Fibroblast of skin of scalp (primary cell): ENCODE measurements at regions not wholly inside any gene's neighbourhood (a gene's known extent, or its start where the extent isn't known, plus 50 kb on each side); places are given as distances from the start of the nearest gene placed in this dataset.
"Not testable (repeated sequence)": the region's sequence is repeated elsewhere in the genome, so short reads cannot be mapped to it uniquely, and the experiment has no call there.

Experiments
- DNase-seq: peaks from one replicate; pipeline ENCODE4 v3.0.0-alpha.2; 2013

DNA sequence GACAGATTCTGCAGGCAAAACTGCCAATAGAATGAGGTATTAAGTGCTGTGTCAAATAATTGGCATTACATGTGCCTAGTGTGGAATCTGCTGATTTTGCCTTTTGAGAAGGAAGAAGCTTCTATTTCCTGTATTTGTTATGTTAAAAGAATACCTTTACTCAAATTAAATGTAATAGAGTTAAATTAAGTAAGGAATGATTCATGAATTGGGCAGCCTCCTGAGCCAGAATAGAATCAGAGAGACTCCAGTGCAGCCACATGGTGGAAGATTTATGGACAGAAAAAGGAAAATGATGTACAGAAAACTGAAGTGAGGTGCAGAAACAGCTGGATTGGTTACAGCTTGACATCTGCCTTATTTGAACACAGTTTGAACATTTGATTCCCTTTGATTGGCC, 464.4 kb upstream of the SEMA6A start:
- DNase-seq: no peak

DNA sequence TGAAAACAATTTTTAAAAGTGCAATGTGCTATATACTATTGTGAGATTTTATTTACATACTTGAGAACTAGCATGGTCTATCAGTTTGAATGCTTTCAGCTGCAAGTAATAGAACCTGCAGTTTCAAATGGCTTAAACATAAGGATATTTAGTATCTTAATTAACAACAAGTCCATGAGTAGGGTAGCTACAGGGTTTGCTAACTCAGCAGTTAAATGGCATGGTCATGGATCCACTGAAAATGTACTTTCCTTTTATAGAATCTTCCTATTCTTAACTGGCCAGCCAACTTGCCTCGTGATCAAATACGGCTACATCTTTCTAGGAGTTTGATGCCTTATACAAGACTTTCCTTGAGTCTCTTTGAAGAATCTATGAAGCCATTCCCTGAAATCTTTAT, 452.8 kb upstream of the SEMA6A start:
- no peak for DNase-seq

DNA sequence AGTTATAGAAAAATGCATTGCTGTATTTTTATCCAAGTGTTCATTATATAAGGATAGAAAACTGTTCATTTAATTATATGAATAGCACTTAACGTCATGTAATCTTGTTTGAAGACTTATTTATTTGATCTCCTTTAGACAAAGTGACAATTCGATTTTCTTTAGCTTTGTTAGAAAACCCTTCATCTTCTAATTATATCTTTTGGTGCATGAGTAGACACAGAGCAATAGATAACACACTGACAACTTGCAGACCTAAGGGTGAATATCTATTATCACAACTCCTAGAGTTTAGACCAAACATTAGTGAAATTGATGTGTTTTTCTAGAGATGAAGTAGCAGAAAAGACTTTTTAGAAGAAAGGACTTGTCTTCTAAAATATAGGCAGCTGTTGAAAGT, 446.4 kb upstream of the SEMA6A start:
- DNase-seq: no peak

DNA sequence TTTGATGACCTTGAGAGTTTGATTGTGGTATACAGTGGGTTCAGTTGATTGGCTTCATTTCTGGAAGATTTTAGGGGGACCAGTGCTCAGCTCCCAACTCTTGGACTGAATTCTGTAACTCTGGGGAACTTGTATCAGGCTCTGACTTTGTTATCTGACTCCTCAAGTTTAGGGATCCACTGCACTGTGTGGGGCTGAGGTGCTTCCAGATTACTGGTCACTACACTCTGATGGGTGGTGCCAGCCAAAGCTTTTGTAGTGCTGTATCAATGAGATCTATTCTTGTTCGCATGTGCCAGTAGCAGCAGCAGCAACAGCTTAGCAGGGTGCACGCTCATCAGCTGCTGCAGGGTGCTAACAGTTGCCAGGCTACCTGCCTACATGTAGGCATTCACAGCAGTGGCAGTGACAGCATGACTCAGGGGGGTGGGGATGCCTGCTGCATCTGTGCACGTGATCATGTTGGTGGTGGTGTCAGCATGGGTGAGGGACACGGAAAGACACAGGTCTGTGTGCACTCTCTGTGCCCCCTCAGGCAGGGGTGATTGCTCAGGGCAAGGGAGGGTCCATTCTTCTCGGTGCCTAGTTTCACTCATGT, 438.8 kb upstream of the SEMA6A start:
- no peak for DNase-seq

DNA sequence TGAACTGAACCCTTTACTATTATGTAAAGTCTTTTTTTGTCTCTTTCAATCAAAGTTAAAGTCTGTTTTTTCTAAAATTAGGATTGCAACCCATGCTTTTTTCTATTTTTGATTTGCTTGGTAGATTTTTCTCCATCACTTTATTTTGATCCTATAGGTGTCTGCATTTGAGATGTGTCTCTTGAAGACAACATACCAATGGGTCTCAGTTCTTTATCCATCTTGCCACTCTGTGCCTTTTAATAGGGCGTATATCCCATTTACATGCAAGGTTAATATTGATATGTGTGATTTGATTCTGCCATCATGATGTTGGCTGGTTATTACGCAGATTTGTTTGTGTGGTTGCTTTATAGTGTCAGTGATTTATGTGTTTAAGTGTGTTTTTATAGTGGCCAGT, 436.0 kb upstream of the SEMA6A start:
- DNase-seq: no peak

DNA sequence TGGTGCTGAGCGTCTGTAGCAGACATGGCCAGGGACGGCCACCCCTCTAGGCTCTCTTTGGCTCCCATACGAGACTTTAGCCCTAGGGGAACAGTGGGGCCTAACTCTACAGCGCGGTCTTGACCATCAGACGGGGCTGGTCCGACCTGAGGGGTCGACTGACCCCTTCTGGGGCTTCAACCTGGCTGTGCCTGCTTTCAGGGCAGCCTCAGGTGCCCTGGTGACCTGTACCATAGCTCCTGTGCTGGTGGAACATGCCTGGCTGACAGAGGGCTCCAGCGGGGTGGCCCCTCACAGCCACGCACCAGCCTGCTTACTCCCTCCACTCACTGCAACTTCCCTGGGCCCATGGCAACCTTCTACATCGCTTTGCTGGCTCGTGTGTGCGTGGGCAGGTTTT, 423.4 kb upstream of the SEMA6A start:
- no peak for DNase-seq

DNA sequence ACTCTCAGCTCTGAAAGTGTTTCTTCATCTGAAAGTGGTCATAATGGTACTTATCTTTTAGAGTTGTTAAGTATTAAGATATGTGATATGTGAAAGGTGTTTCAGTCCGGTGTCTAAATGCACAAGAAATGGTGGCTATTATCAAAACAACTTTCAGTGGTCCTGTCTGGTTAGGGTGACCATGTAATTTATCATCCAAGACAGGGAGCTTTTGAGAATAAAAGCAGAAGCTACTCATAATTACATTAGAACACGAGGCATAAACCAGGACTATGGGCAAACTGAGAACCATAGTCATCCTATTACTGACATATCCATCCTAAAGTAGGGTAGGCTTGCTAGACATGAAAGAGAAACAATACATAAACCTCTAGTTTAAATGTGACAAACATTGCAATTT, 418.1 kb upstream of the SEMA6A start:
- no peak for DNase-seq

DNA sequence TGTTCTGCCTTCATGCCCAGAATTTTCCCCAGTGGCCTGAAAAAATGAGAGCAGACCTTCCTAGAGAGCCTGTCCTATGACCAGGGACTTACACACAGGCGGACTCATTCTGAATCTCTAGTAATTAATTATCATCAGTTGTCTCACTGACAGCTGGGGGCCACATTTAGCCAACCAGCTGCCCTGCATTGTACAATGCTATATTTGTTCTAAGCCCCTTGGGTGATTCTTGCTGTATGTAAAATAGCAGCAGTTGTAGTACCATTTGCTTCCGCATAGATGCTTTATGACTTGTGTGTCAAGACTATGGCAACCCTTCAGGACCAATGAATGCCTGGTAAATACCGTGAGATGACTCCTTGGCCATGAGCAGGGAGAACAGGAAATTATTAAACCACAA, 415.4 kb upstream of the SEMA6A start:
- DNase-seq: peak; percentile 6

DNA sequence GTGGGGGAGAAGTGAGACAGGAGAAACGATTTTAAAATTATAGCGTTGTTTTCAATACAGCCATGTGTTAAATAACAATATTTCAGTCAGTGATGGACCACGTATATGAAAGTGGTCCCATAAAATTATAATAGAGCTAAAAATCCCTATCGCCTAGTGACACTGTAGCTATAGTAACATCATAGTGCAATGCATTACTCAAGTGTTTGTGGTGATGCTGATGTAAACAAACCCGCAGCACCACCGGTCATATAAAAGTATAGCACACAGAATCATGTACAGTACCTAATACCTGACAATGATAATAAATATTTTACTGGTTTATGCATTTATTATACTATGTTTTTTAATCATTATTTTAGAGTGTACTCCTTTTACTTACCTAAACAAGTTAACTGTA, 407.4 kb upstream of the SEMA6A start:
- DNase-seq: no peak

DNA sequence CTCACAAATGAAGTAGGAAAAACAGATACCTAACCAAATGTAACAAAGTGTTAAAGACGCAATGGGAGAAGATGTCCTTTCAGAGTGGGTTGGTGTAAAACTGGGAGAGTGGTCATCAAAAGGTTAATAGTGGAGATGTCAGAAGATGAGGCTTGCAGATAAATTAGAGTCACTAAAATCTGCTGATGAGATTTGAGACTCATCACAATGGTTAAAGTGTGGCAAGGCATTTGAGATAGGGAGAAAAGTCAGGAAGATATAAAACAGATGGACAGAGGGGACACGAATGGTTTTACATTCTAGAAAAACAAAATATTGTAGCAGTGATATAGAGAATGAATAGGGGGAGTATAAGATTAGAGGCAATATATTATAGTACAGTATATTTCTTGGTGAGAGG, 406.0 kb upstream of the SEMA6A start:
- DNase-seq: no peak

DNA sequence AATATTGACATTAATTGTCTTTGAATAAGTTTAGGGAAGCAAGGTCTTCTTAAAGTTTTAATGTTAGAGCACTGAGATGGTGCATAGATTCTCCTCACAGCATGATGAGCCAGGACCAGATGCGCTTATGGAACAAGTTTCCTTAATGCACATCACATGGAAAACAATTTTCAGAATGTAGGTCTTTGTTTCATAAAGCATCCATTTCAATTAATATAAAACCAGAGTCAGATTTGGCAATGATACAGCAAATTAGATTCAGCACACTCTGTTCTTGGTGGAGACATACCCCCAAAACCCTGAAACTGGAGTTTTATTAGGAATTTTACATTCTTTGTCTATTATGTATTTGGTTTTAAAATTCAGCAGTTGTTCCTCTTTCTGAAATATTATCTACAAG, 402.1 kb upstream of the SEMA6A start:
- no peak for DNase-seq

DNA sequence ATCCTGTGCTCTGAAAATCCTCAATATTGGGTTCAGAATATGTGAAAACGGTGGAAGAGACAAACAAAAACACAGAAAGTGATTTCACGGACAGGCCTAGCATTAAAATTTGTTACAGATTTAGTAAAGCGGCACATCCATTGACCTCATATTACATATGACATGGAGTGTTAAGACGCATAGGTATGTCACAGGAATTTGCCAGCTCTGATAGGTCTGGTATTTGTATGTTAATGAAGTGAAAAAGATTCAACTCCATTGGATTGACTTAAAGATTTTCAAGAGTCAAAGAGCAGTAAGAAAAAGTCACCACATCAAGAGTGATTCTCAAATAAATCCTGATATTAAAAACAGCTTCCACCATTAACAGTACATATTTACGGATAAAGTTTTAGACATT, 396.5 kb upstream of the SEMA6A start:
- DNase-seq: no peak

DNA sequence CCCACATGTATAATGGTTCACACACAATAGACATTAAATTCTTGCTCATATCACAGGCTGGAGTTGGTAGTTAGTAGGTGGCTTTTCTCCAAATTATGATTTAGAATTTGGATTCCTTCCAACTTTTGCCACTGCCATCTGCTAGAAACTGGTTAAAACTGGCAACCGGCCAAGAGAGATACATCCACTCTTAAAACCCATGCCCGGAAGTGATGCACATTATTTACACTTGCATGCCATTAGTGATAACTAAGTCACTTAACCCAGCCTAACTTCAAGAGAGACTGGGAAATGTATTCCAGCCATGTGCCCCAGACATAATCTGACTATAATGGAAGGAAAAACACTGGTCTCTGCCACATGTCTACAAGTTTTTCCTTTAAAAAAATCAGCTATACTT, 395.7 kb upstream of the SEMA6A start:
- peak; percentile 19 for DNase-seq

DNA sequence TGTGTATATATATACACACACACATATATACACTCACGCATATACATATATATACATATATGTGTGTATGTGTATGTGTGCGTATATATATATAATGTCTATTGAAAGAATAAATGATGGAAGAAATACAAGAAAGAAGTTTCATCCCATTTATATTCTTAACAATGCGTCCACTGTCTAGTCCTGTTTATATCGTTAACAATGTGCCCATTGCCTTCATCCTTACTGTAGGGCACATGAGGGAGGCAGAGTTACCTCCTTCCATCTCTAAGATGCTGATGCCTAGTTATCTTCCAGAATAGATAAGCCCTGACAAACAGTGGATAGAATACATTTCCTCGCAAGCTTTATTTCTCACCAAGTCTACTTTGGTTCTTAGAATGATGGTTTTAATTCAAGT, 389.8 kb upstream of the SEMA6A start:
- no peak for DNase-seq

DNA sequence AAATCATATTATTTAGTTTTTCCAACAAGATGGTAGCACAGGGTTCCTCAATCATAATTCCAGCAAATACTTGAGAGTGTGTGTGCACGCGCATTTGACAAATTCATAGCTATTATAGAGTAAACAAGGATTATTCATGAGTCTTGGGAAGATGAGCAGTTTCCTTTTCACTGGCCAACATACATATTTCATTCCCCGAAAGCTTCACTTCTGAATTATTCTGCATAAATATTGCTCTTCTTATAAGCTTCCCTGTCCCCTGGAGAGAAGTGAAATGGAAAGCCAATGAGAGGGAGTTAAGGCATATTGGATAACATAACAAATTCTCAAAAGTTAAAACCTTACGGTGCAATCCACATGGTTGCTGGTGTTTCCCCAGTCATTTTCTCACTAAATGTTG, 386.4 kb upstream of the SEMA6A start:
- no peak for DNase-seq

DNA sequence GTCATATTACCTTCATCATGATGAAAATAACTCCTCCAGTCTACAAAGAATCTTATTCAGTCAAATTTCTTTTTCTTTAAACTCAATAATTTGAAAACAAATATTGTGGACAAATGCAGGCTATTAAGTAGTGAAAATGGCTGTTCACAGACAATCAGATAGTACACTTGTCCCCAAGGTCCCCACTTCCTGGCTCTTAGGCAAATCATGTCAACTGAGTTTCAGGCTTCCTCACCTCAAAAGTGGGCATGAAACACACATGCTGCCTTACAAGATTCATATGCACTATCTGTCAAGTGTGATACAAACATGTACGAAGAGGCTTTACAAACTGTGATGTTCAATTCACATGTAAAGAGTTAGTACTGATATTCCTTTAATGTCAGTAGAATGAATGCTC, 385.2 kb upstream of the SEMA6A start:
- no peak for DNase-seq

DNA sequence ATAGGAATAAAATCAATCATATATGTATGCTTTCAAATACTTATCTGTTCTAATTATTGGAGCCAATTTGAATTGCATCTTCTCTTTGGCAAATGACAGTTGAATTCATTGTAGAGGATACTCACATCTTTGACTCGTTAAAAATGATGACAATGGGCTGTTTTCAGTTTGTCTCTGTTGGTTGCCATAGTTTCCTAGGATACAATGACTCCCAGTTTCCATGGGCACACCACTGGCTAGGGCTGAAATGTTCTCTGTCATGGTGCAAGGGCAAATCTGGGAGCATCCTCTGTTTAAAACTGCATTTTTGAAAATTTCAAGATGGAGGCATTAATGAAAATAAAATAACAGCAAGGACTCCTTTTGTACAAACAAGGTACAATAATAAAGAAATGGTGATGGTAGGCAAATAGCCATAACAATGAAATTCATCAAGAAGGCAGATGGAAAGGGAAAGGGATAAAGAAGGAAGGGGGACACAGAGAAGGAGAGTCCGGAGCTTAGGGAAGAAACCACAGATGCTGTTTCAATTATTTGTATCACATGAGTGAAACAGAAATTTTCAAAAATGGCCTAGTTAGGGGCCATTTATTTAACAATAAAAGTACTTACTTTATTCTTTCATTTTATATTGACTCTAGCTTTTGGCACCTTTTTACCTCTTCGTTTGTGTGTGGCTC, 378.8 kb upstream of the SEMA6A start:
- no peak for DNase-seq

DNA sequence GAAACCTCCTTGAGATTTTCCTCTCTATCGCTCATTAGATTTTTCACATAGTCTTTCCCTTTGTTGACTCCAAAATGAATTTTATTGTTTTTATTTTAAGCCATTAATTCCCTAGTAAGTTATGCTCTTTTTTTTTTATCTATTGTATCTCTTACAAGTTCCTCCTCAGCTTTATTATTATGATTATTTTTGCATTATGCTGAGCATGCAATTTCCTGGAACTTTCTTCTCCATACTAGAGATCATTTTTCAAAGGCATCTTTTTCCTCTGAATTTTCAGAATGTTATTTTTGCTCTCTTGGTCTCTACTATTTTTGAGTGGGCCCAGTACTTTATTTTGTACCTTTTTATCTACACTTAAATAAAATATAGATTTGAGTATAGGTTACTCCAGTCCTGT, 376.6 kb upstream of the SEMA6A start:
- no peak for DNase-seq

DNA sequence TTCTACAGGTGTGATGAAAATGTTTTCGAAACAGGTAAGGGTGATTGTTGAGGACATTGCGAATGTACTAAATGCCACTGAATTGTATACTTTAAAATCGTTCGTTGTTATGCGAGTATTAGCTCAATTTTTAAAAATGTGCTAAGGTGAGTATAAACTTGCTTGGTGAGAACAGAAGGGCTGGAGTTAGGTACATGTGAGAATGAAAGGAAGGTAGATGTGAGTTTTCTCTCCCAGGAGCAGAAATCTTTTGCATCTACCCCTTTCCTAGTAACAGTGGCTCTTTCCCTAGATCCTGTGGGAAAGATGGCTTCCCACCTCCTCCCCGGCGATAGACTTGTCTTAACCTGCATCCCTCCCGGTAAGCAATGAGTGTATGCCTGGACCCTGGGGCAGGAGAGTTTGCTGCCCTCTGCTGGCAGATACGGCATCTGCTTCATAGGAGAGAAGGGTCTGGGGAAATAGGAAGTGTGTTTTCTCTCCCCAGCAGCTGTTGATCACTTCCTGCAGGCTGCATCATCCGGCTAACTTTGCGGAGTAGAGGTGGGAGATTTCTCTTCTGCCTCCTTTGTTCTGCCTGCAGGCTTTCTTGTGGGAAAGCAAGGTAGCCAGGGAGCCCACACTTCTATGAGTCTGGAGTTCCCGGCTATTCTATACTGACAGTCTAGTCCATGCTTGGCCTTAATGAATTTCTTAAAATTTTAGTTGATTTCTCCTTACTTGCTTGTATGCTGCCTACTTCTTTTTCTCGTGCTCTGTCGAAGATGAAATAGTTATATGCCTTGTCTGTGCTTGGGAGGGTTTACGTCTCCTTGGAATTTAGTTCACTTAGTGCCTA, 373.3 kb upstream of the SEMA6A start:
- peak; percentile 45 for DNase-seq

DNA sequence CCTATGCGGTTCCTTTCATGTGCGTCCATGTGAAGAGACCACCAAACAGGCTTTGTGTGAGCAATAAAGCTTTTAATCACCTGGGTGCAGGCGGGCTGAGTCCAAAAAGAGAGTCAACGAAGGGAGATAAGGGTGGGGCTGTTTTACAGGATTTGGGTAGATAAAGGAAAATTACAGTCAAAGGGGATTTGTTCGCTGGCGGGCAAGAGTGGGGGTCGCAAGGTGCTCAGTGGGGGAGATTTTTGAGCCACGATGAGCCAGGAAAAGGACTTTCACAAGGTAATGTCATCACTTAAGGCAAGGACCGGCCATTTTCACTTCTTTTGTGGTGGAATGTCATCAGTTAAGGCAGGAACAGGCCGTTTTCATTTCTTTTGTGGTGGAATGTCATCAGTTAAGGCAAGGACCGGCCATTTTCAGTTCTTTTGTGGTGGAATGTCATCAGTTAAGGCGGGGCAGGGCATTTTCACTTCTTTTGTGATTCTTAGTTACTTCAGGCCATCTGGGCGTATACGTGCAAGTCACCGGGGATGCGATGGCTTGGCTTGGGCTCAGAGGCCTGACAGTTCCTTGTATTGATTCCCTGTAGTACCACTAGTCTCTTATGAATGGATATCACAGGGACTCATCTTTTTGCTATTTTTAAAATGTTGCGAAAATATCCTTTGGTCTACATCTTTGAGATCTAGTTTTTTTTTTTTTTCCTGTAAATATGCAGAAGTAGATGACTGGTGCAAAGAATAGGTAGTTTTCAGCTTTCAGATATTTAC, 371.2 kb upstream of the SEMA6A start:
- not testable (repeated sequence) for DNase-seq

DNA sequence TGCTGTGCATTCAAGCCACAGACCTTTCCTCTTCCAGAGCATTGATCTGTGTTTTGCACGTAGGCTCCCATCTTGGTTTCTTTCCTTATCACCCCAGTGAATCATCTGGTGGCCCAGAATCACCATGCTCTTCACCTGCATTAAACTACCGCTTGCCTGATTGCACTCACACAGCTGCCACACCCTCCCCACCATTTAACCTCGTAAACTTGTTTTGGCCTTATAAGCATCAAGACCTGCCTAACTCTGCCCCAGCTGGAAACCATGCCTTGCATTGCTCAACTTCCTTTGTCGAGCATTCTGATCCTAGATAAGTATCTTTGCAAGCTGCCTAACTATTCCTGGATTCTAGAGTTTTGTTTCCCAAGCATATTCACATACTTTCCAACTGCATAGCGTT, 369.6 kb upstream of the SEMA6A start:
- DNase-seq: peak; percentile 9

DNA sequence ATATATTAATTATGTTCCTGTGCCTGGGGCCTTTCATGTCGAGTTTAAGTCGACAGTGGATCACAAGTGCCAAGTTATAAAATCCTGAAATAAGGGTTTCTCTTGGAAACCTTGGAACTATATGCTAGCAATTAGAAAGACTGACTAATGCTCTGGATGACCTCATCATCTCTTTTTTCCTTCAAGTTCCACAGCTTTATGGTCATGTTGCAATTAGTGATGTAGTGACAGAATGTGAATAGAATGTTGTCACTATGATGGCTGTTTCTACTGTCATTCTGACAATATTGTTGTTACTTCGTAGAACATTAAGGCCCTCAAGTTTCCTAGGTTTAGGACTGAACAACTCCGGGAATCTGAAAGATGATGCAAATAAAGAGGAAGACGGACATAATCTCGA, 368.0 kb upstream of the SEMA6A start:
- peak; percentile 44 for DNase-seq

DNA sequence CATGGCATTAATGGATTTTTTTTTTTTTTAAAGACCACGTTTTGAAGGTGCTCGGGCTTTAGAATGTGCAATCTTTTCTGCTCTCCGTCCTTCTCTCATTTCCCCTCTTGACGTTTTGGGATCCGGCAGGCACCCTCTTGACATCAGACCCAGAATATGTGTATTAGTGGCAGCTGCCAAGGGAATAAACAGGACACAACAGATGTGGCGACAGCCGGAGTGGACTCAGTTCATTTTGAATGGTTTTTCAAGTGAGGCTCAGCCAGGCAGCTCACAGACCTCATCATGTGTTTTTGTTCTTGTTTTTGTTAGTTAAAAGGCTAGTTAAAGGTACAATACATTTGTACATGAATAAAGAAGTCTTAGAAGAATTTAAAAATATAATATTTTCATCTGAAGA, 365.0 kb upstream of the SEMA6A start:
- no peak for DNase-seq
